ENCODE measurements at regions not wholly inside any gene's neighbourhood (a gene's known extent, or its start where the extent isn't known, plus 50 kb on each side); places are given as distances from the start of the nearest gene placed in this dataset.

- no peak for DNase-seq (ENCODE audit: low read depth)
Measured at GRCh38 chr18:51593931-51594330, 396.4 kb upstream of the MEX3C start.

GRCh38 chr18:51603111-51603510 is 405.6 kb upstream of the MEX3C start:
- DNase-seq (ENCODE audit: low read depth): no peak

GRCh38 chr18:51603551-51603950 is 406.1 kb upstream of the MEX3C start:
- DNase-seq (ENCODE audit: low read depth): no peak

GRCh38 chr18:51610481-51610880 is 413.0 kb upstream of the MEX3C start:
- DNase-seq (ENCODE audit: low read depth): no peak

GRCh38 chr18:51611326-51611725 is 413.8 kb upstream of the MEX3C start:
- no peak for DNase-seq (ENCODE audit: low read depth)

- no peak for DNase-seq (ENCODE audit: low read depth)
Measured at GRCh38 chr18:51614033-51614432, 416.6 kb upstream of the MEX3C start.

GRCh38 chr18:51614967-51615571 is 417.6 kb upstream of the MEX3C start:
- no peak for DNase-seq (ENCODE audit: low read depth)

GRCh38 chr18:51617167-51617566 is 419.7 kb upstream of the MEX3C start:
- no peak for DNase-seq (ENCODE audit: low read depth)

- DNase-seq (ENCODE audit: low read depth): no peak
Measured at GRCh38 chr18:51617572-51618260, 420.2 kb upstream of the MEX3C start.

- DNase-seq (ENCODE audit: low read depth): no peak
Measured at GRCh38 chr18:51619283-51619682, 421.8 kb upstream of the MEX3C start.

GRCh38 chr18:51621113-51621863 is 423.8 kb upstream of the MEX3C start:
- no peak for DNase-seq (ENCODE audit: low read depth)

GRCh38 chr18:51621864-51622160 is 424.3 kb upstream of the MEX3C start:
- no peak for DNase-seq (ENCODE audit: low read depth)

GRCh38 chr18:51622702-51623101 is 425.2 kb upstream of the MEX3C start:
- DNase-seq (ENCODE audit: low read depth): no peak

- no peak for DNase-seq (ENCODE audit: low read depth)
Measured at GRCh38 chr18:51623653-51624052, 426.2 kb upstream of the MEX3C start.

GRCh38 chr18:51630706-51631105 is 433.2 kb upstream of the MEX3C start:
- DNase-seq (ENCODE audit: low read depth): no peak

GRCh38 chr18:51637881-51638280 is 440.4 kb upstream of the MEX3C start:
- no peak for DNase-seq (ENCODE audit: low read depth)

GRCh38 chr18:51639541-51639940 is 442.1 kb upstream of the MEX3C start:
- no peak for DNase-seq (ENCODE audit: low read depth)

GRCh38 chr18:51643483-51643882 is 446.0 kb upstream of the MEX3C start:
- DNase-seq (ENCODE audit: low read depth): no peak

GRCh38 chr18:51645607-51646006 is 448.1 kb upstream of the MEX3C start:
- no peak for DNase-seq (ENCODE audit: low read depth)

- no peak for DNase-seq (ENCODE audit: low read depth)
Measured at GRCh38 chr18:51647346-51647745, 449.9 kb upstream of the MEX3C start.

GRCh38 chr18:51647942-51648341 is 450.5 kb upstream of the MEX3C start:
- DNase-seq (ENCODE audit: low read depth): no peak

GRCh38 chr18:51649796-51650195 is 452.3 kb upstream of the MEX3C start:
- no peak for DNase-seq (ENCODE audit: low read depth)

GRCh38 chr18:51651761-51652160 is 454.3 kb upstream of the MEX3C start:
- DNase-seq (ENCODE audit: low read depth): no peak
